DMS53 treated with DMSO at 0.1 percent for 48 hours (cell line): ENCODE measurements at regions not wholly inside any gene's neighbourhood (a gene's known extent, or its start where the extent isn't known, plus 50 kb on each side); places are given as distances from the start of the nearest gene placed in this dataset.
A peak's percentile ranks its signal among the peaks of the same experiment; 100 is the strongest.
"Not testable (repeated sequence)": the region's sequence is repeated elsewhere in the genome, so short reads cannot be mapped to it uniquely, and the experiment has no call there.

Experiments used
- DNase-seq: peaks from one replicate; lab custom pipeline; 2025; ENCODE audit not compliant: unreplicated experiment; lab: John Stamatoyannopoulos, UW

- DNase-seq = not testable (repeated sequence)
Measured at GRCh38 chr6:86283596-86283995, 640.9 kb upstream of the SYNCRIP start.

- DNase-seq = no peak
Measured at GRCh38 chr6:86276056-86276455, 633.4 kb upstream of the SYNCRIP start.

GRCh38 chr6:86273936-86274335, 631.2 kb upstream of the SYNCRIP start:
- no peak for DNase-seq

GRCh38 chr6:86256615-86257187, 614.0 kb upstream of the SYNCRIP start:
- DNase-seq = no peak

DNA sequence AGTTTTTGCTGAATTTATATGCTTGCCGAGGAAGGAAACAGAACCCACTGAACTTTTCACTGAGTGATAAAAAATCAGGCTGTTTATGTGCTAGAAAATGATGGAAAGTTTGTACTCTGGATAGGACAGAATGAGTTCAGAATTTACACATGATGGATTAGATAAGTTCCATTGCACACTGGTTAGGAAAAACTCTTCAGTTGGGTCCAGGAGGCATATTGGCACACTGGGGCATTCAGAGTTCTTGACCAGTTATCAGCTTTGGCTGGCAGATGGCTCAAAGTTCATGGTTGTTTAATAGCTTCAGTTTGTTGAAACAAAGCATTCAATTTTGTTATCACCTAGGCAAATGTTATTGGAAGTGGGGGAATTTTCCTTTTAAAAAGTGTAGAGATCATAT, 613.3 kb upstream of the SYNCRIP start:
- DNase-seq = no peak

- no peak for DNase-seq
Measured at GRCh38 chr6:86251106-86251505, 608.4 kb upstream of the SYNCRIP start.

- DNase-seq = no peak
Measured at GRCh38 chr6:86217906-86218305, 575.2 kb upstream of the SYNCRIP start.

DNA sequence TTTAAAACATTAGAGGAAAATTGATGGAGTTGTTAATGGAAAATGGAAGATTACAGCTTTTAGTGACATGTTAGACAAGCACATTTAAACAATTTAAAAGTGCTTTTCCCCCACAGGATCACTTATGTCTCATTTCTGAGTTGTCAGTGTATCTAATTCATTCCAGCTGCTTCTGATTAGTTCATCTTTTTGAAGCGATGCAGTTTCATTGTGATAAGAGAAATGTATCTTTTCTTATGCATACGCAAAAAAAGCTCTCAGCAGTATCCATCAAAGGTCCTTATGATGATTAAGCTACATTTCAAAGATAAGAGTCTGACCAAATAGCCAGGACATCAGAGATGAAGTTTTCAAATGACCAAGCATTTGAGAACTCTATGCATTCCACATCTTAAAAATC, 572.6 kb upstream of the SYNCRIP start:
- DNase-seq = no peak

GRCh38 chr6:86205980-86206379, 563.3 kb upstream of the SYNCRIP start:
- no peak for DNase-seq

DNA sequence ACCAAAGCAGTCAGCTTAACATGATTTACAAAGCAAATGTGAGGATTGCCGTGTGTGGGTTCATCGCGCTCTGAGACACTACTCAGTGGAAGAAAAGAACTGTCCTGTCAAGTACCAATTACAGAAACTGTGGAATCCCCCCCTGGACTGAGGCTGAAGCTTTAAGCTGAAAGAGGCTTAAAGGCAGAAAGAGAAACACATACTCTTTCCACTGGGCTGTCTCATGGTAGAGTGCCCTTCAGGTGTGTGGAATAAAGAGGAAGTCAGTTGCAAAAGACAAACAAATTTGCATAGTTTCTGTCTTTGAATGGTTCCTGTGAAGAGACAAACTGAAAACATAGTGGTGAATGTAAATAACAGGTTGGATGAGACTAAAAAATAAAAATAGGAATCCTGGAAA, 560.4 kb upstream of the SYNCRIP start:
- no peak for DNase-seq

- no peak for DNase-seq
Measured at GRCh38 chr6:86193821-86194220, 551.1 kb upstream of the SYNCRIP start.

- no peak for DNase-seq
Measured at GRCh38 chr6:86192123-86192522, 549.4 kb upstream of the SYNCRIP start.

- peak; percentile 47 for DNase-seq
Measured at GRCh38 chr6:86175149-86175548, 532.5 kb upstream of the SYNCRIP start.

DNA sequence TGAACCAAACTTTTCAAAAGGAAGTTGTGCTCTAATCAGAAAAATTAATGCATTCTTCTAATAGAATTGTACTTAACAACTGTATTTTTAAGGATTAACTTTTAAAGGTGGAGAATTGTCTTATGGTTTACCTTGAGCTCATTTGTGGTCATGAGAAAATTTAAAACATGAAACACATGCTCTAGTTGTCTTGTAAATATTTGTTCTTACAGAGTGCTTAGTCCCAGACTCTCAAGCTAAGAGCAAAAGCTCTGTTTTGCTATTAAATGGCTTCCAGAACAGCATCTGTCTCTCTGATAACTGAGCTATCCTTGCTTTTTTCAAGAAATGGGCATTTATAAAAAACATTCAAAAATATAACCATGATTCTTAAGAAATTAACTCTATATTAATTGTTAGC, 512.2 kb upstream of the SYNCRIP start:
- no peak for DNase-seq

DNA sequence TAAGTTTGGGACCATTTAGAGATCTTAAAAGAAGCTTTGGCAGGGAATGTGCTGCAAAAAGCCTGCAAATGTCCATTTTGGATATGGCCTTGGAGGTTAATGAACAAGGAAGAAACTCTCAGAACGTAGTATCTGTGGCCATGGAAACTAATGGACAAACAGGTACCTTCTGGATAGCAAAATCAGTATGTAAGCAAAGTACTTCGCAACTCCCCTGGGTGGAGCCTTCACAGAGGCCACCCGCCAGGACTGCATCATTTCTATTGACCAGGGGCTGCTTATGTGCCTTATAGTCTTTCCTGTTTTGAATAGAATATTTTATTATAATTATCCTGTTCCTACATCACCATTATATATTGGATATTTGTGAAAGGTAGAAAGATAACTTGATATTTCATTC, 510.8 kb upstream of the SYNCRIP start:
- DNase-seq = no peak

- DNase-seq = no peak
Measured at GRCh38 chr6:86152546-86152945, 509.9 kb upstream of the SYNCRIP start.

GRCh38 chr6:86148586-86148985, 505.9 kb upstream of the SYNCRIP start:
- DNase-seq = no peak

- no peak for DNase-seq
Measured at GRCh38 chr6:86147859-86148258, 505.2 kb upstream of the SYNCRIP start.

- DNase-seq = no peak
Measured at GRCh38 chr6:86147311-86147710, 504.6 kb upstream of the SYNCRIP start.

GRCh38 chr6:86146751-86147150, 504.1 kb upstream of the SYNCRIP start:
- DNase-seq = not testable (repeated sequence)

DNA sequence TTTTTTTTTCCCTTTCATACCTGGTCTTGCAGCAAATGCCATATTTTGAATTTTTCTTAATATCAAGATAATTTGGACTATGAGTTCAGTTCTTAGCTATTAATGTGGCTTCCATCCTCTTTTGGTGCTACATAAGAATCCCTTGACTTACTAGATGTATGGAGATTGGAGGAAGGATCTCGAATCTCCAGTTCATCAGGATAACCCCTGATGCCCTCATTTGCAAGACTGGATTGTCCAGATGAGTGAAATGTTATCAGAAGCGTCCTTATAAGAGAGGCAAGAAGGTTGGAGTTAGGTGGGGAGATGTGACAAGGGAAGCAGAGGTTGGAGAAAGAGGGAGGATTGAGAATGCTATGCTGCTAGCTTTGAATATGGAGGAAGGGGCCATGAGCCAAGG, 499.6 kb upstream of the SYNCRIP start:
- DNase-seq = no peak

DNA sequence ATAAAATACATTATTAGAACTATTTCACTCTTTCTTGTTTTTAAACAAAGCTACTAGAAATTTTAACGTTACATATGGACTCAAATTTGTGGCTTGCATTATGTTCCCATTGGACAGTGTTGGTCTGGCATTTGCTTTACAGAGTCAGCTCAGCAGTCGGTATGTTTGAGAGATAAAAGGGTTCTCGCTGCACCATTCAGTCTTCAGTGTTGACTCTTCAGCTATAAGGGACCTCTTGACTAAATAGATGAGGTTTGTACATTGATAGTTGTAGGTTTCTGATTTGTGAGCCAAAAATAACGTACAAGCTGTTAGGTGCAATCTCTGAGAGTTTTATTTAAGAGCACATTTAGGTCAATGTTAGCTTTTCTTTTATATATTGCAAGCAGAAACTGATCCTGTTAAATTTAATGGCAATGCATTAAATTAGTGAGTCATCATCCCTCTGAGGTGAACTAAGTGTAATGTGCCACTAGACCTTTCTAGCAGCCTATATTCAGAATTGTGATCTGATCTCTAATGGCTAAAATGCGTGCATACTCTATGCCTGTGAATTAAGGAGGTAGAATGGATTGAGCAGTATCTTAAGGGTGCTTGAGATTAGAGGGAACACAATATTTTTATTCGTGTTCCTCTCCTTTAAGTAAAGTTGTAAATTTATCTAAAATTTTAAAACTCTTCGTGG, 485.6 kb upstream of the SYNCRIP start:
- no peak for DNase-seq

GRCh38 chr6:86122086-86122485, 479.4 kb upstream of the SYNCRIP start:
- DNase-seq = no peak
